ENCODE measurements at regions not wholly inside any gene's neighbourhood (a gene's known extent, or its start where the extent isn't known, plus 50 kb on each side); places are given as distances from the start of the nearest gene placed in this dataset.

- no peak for TF ChIP-seq MATR3 (CRISPR knock-in tag; IDR thresholded peaks at IDR 0.05)
- TF ChIP-seq FOXM1 (CRISPR knock-in tag; IDR thresholded peaks at IDR 0.05): no peak
- no peak for TF ChIP-seq TCF7L2 (IDR thresholded peaks at IDR 0.05; ENCODE audit: low read depth, low read length)
- no peak for TF ChIP-seq HDAC2 (CRISPR knock-in tag; IDR thresholded peaks at IDR 0.05)
- no peak for TF ChIP-seq JUN (CRISPR knock-in tag; IDR thresholded peaks at IDR 0.05)
- TF ChIP-seq EHMT2 (IDR thresholded peaks at IDR 0.05; ENCODE audit: borderline replicate concordance, low read depth, low read length): no peak
These were observed 173.9 kb upstream of the TNC start for GRCh38 chr9:115291841-115292240.
